Duodenal mucosa (tissue), 2 donors: ENCODE measurements at regions not wholly inside any gene's neighbourhood (a gene's known extent, or its start where the extent isn't known, plus 50 kb on each side); places are given as distances from the start of the nearest gene placed in this dataset.

Source experiments
- H3K27ac ChIP-seq: one replicate; pipeline ENCODE4 v1.7.0; 2013; ENCODE audit warnings: low read depth, low read length
- H3K27me3 ChIP-seq, 2 donors: one replicate each; pipeline ENCODE4 v1.7.0; 2013; ENCODE audit warnings: low read length in 2 of 2, control low read depth in 1 of 2; ENCODE audit not compliant: insufficient read depth in 2 of 2, control insufficient read depth in 1 of 2
- H3K36me3 ChIP-seq, 2 donors: one replicate each; pipeline ENCODE4 v1.7.0; 2013; ENCODE audit warnings: low read length in 2 of 2, control low read depth in 1 of 2; ENCODE audit not compliant: insufficient read depth in 2 of 2, control insufficient read depth in 1 of 2
- H3K4me1 ChIP-seq, 2 donors: one replicate each; pipeline ENCODE4 v1.7.0; 2013; ENCODE audit warnings: low read length in 2 of 2, control low read depth in 1 of 2; ENCODE audit not compliant: insufficient read depth in 2 of 2, control insufficient read depth in 1 of 2
- H3K4me3 ChIP-seq, 2 donors: one replicate each; pipeline ENCODE4 v1.7.0; 2013; ENCODE audit warnings: low read length in 2 of 2, low read depth in 1 of 2
- H3K9ac ChIP-seq, 2 donors: one replicate each; pipeline ENCODE4 v1.7.0; 2013; ENCODE audit warnings: low read length in 2 of 2, low read depth in 1 of 2
- H3K9me3 ChIP-seq, 2 donors: one replicate each; pipeline ENCODE4 v1.7.0; 2013; ENCODE audit warnings: low read length in 2 of 2, control low read depth in 1 of 2; ENCODE audit not compliant: control insufficient read depth in 1 of 2

DNA sequence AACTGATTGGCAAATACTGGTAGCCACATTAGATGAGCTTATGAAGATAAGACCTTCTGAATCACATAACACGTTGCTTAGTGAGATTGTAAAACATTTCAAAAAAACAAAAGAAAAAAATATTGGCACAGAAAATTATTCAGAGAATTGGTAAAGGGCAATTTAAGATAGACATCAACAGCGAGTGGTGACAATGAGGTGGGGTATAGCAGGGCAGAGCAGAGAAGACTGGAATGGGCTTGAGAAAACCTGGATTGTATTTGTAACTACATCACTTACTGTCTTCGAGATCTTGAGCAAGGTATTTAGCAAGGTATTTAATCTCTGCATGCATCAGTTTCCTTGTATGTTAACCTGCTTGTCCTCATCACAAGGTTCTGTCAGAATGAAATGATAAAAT is 313.0 kb upstream of the MEIS1 start:
- Histone ChIP-seq H3K36me3 (no peaks in the 10 kb centered on the region), H3K4me1 (no peaks in the 10 kb centered on the region), H3K27ac (no peak overlapping the region), H3K27me3 (no peaks in the 10 kb centered on the region), H3K9me3 (no peaks in the 10 kb centered on the region), H3K4me3 (no peak overlapping the region), H3K9ac (no peak overlapping the region)

DNA sequence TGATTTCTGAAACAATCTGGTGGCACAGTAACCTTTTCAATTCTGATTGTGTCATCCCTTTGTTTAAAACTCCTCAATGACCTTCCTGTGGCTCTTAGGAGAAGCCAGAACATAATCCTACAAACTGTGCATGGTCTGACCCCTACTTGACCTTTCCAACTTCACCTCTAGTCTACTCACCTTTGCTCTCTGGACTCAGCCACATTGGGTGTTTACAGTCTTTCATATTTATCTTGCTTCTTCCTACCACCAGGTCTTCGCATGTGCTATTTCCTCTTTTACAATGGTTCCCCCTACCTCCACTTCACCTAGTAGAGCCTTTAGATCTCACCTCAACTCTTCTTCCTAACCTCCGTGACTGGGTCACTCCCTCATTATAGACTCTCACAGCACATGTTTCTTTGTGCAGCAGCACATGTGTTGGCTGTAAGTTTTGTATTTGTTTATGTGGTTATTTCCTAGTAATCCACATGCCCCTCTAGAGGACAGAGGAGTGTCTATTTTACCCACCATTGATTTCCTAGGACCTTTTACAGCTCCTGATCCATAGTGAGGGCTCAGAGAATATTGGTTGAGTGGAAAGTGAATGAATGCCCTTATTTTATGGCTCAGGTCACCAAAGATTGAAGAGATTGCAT is 320.8 kb upstream of the MEIS1 start:
- H3K36me3 ChIP-seq, result no peaks in the 10 kb centered on the region
- H3K4me1 ChIP-seq, result no peaks in the 10 kb centered on the region
- no peak overlapping the region for H3K4me3 ChIP-seq
- no peaks in the 10 kb centered on the region for H3K9me3 ChIP-seq
- H3K27me3 ChIP-seq, result no peaks in the 10 kb centered on the region
- no peak overlapping the region for H3K9ac ChIP-seq
- no peak overlapping the region for H3K27ac ChIP-seq

DNA sequence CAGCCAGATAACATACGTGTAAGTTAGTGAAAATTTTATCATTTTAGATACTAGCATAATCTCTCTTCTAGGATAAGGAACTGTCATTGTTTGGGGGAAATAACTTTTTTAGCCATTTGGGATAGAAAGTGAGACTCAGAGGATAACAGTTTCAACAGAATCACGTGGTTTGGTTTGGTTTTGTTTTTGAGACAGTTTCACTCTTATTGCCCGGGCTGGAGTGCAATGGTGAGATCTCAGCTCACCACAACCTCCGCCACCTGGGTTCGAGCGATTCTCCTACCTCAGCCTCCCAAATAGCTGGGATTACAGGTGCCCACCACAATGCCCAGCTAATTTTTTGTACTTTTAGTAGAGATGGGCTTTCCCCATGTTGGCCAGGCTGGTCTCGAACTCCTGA is 323.2 kb upstream of the MEIS1 start:
- H3K27ac ChIP-seq, result no peak overlapping the region
- no peak overlapping the region for H3K4me3 ChIP-seq
- H3K4me1 ChIP-seq, result no peaks in the 10 kb centered on the region
- H3K9ac ChIP-seq, result no peak overlapping the region
- H3K9me3 ChIP-seq, result no peaks in the 10 kb centered on the region
- H3K36me3 ChIP-seq, result no peaks in the 10 kb centered on the region
- H3K27me3 ChIP-seq, result no peaks in the 10 kb centered on the region

DNA sequence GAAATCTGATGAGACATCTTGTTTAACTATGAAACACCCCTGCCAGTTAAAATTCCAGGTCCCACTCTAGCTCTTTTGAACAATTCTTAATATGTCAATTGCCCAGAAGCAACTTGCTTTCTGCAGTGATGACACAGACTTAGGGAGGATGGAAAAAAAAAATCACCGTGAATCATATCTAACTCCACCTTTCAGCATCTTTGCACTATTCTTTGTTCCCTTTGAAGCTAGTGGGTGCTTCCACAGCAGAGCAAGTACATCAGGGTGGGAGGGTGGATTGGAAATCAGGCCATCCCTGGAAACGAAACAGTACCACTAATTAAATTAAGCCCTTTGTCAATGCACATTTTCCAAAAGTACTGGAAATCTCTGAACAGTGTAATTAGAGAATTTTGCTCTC is 324.3 kb upstream of the MEIS1 start:
- H3K9ac ChIP-seq, result no peak overlapping the region
- no peak overlapping the region for H3K27ac ChIP-seq
- H3K27me3 ChIP-seq, result no peaks in the 10 kb centered on the region
- no peak overlapping the region for H3K4me3 ChIP-seq
- H3K36me3 ChIP-seq, result no peaks in the 10 kb centered on the region
- H3K9me3 ChIP-seq, result no peaks in the 10 kb centered on the region
- no peaks in the 10 kb centered on the region for H3K4me1 ChIP-seq

DNA sequence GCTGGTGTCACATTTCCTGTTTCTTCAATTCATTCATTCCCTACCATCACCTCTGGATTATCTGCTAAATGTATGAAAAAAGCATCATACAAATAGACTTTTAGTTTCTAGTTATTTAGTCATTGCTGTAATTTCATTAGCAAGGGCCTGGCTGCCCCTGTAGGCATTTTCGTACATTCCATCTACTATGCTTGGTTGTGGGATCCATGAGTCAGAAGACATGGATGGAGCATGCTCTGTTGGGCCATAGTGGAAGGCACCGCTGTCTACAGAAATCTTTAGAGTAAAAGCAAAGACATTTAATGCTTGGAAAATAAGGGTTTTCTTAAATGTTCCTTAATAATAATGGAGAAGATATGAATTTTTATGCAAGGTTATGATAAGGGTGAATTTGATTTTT is 324.8 kb upstream of the MEIS1 start:
- Histone ChIP-seq H3K4me3 (no peak overlapping the region), H3K27me3 (no peaks in the 10 kb centered on the region), H3K36me3 (no peaks in the 10 kb centered on the region), H3K9me3 (no peaks in the 10 kb centered on the region), H3K4me1 (no peaks in the 10 kb centered on the region), H3K9ac (no peak overlapping the region), H3K27ac (no peak overlapping the region)

DNA sequence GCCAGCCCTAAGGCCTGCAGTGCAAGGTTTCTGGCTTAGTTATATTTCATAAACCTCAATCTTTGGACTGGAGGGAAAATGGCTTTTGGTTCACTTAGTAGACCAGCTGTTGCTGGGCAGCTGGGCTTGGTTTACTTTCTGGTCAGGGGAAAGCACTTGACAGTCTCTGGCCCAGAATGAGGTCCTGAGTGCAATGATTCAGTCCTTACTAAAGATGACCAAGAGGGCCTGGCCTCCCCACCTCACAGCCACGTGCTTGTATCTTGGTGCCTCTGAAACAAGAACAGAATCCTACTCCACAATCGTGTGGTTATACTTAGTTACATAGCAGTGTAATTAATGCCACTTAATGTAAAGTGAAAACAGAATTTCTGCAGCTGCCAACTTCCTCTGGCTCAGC is 325.5 kb upstream of the MEIS1 start:
- H3K4me1 ChIP-seq, result no peaks in the 10 kb centered on the region
- H3K9me3 ChIP-seq, result no peaks in the 10 kb centered on the region
- H3K36me3 ChIP-seq, result no peaks in the 10 kb centered on the region
- H3K9ac ChIP-seq, result no peak overlapping the region
- H3K4me3 ChIP-seq, result no peak overlapping the region
- H3K27me3 ChIP-seq, result no peaks in the 10 kb centered on the region
- H3K27ac ChIP-seq, result no peak overlapping the region

DNA sequence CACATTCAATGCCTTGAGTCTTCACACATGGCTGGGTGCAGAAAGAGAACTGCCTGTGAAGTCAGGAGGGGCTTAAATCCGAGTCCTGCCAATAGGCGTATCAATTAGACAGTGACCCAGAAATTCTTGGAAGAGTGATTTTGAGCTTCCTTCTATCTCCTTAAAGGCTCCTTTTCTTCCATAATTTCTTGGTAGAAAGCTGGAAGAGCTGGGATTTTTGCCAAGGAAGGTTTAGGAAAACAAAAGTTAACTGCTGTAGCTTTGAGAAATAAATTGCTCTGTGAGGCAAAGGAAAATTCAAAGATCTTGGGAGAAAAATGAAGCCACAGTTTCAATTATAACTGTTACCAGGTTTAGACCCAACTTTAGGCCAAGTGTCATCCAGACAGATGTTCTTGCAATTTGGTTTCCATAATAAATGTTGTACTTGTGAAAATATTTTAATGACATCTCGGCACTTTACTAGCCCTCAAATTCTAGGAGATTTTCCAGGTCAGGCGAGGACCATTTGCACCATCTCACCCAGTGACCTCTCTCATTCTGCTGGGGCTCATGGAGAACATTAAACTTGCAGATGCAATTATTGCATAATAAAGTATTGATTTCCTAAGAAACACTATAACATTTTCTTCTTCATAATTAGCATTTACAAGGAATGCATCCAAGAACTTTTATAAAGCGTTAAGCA is 329.7 kb upstream of the MEIS1 start:
- Histone ChIP-seq H3K36me3 (no peaks in the 10 kb centered on the region), H3K4me1 (no peaks in the 10 kb centered on the region), H3K27ac (no peak overlapping the region), H3K27me3 (no peaks in the 10 kb centered on the region), H3K9me3 (no peaks in the 10 kb centered on the region), H3K4me3 (no peak overlapping the region), H3K9ac (no peak overlapping the region)

DNA sequence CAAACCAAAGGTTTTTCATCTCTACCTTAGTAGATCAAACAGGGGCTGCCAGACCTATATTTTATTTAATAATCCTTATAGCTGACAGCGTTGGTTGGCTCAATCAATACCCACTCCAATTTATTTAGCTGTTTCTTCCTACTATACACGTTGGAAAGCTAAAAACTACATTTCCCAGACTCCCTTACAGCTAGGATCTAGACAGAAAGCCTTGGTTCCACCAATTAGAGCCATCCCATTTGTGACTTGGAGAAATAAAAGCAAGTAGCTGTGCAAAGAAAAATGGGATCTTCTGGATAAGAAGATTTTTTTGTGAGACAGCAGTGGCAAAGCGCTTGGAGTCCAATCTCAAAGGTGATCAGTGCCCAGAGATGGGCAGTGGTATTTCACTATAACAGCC is 331.3 kb upstream of the MEIS1 start:
- Histone ChIP-seq H3K9me3 (no peaks in the 10 kb centered on the region), H3K4me3 (no peak overlapping the region), H3K4me1 (no peaks in the 10 kb centered on the region), H3K9ac (no peak overlapping the region), H3K27ac (no peak overlapping the region), H3K27me3 (no peaks in the 10 kb centered on the region), H3K36me3 (no peaks in the 10 kb centered on the region)

DNA sequence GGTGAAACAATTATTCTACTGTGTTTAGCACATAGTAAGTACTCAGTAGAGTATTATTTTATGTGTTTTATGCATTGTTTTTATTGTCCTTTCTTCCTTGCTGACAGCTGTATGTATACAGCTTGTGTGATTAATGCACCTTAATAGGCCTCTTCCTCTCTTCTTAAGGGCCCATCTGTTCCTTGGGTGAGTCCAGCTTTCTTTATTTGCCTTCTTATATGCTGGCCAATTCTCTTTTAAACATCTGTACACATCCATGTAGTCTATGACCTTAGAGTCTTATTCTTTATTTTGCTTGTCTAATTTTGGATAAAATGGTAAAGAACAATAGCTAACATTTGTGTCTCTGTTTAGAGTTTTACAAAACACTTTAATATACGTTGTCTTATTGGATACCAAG is 333.7 kb upstream of the MEIS1 start:
- Histone ChIP-seq H3K4me3 (no peak overlapping the region), H3K27me3 (no peaks in the 10 kb centered on the region), H3K27ac (no peak overlapping the region), H3K9me3 (no peaks in the 10 kb centered on the region), H3K9ac (no peak overlapping the region), H3K36me3 (no peaks in the 10 kb centered on the region), H3K4me1 (no peaks in the 10 kb centered on the region)

DNA sequence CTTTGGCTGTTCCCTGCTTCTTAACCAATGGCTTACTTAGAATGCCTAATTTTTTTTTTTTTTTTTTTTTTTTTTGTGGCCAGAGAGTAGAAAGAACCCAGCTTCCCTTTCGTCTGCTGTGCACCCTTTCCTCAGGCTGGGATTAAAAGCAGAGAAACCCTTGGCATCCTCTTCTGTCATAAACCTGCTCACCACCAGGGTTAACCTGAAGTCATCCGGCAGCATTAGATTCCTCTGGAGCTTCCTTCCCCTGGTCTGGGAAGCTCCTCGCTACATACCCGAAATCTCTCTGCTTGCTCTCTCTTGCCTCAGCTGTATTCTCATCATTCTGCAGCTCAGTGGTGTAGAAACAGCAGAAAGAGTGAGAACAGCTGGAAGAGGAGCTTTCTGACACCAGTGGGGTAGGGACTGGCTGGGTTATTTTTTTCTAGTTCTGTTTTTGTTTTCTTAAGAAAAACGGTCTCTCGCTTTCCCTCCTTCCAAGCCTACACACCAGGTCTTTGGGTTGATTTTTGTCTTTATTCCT is 339.0 kb upstream of the MEIS1 start:
- Histone ChIP-seq H3K9ac (no peak overlapping the region), H3K27me3 (no peaks in the 10 kb centered on the region), H3K4me3 (no peak overlapping the region), H3K36me3 (no peaks in the 10 kb centered on the region), H3K27ac (no peak overlapping the region), H3K4me1 (no peaks in the 10 kb centered on the region), H3K9me3 (no peaks in the 10 kb centered on the region)
